WTC11 (cell line): ENCODE measurements at regions not wholly inside any gene's neighbourhood (a gene's known extent, or its start where the extent isn't known, plus 50 kb on each side); places are given as distances from the start of the nearest gene placed in this dataset.

ENCODE experiments used
- ATF1 ChIP-seq: sonication (generic); formaldehyde crosslinking; IDR thresholded peaks from 2 replicates; pipeline ENCODE4 v1.8.1; 2023; ENCODE audit warnings: mild to moderate bottlenecking, moderate library complexity, missing genetic modification reagents
- CTCF ChIP-seq: fragments of 200-600 bp; IDR thresholded peaks from 2 replicates; pipeline ENCODE4 v1.8.0; 2022; ENCODE audit warnings: antibody characterized with exemption
- ETV6 ChIP-seq: sonication (generic); formaldehyde crosslinking; IDR thresholded peaks from 2 replicates; pipeline ENCODE4 v1.8.1; 2022; ENCODE audit warnings: mild to moderate bottlenecking, missing genetic modification reagents
- NFYB ChIP-seq: sonication (generic); formaldehyde crosslinking; conservative IDR thresholded peaks from 2 replicates; pipeline ENCODE4 v1.8.0; 2022; ENCODE audit warnings: low read depth, missing genetic modification reagents
- ZNF396 ChIP-seq: fragments of 250-450 bp; sonication (Bioruptor Pico); IDR thresholded peaks from 2 replicates; pipeline ENCODE4 v1.8.0; 2021; ENCODE audit warnings: mild to moderate bottlenecking, moderate library complexity, borderline replicate concordance
- TF ChIP-seq, protein P1 (sequence below): sonication (generic); formaldehyde crosslinking; IDR thresholded peaks from 2 replicates; pipeline ENCODE4 v1.8.1; 2023; ENCODE audit warnings: mild to moderate bottlenecking, missing genetic modification reagents, moderate library complexity
- TF ChIP-seq, protein P2 (sequence below): sonication (generic); formaldehyde crosslinking; IDR thresholded peaks from 2 replicates; pipeline ENCODE4 v1.8.0; 2022; ENCODE audit warnings: mild to moderate bottlenecking, missing genetic modification reagents

GRCh38 chr22:11627798-11628650, 3900.0 kb upstream of the OR11H1 start:
- TF ChIP-seq ZNF396 (CRISPR knock-in tag) (no peak), ATF1 (CRISPR knock-in tag) (no peak), ETV6 (CRISPR knock-in tag) (no peak), NFYB (no peak), CTCF (no peak)
- TF ChIP-seq, protein P1, sequence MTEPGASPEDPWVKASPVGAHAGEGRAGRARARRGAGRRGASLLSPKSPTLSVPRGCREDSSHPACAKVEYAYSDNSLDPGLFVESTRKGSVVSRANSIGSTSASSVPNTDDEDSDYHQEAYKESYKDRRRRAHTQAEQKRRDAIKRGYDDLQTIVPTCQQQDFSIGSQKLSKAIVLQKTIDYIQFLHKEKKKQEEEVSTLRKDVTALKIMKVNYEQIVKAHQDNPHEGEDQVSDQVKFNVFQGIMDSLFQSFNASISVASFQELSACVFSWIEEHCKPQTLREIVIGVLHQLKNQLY (CRISPR knock-in tag): no peak
- TF ChIP-seq, protein P2, sequence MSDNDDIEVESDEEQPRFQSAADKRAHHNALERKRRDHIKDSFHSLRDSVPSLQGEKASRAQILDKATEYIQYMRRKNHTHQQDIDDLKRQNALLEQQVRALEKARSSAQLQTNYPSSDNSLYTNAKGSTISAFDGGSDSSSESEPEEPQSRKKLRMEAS: no peak
